Right atrium auricular region (tissue), 2 donors: ENCODE measurements at regions not wholly inside any gene's neighbourhood (a gene's known extent, or its start where the extent isn't known, plus 50 kb on each side); places are given as distances from the start of the nearest gene placed in this dataset.

Experiments used
- DNase-seq: peaks from one replicate; pipeline ENCODE4 v3.0.0-alpha.2; 2019; ENCODE audit warnings: low spot score
- H3K27ac ChIP-seq, 2 donors: fragments of 200-600 bp; sonication (generic); 1 replicate in 1 of 2; 2 replicates in 1 of 2; pipeline ENCODE4 v1.5.1; 2016 to 2019
- H3K27me3 ChIP-seq, 2 donors: fragments of 200-600 bp; sonication (generic); one replicate each; pipeline versions ENCODE4 v1.5.1 to v1.6.0; 2017 to 2019
- H3K36me3 ChIP-seq: fragments of 200-600 bp; sonication (generic); one replicate; pipeline ENCODE4 v1.5.1; 2016
- H3K4me1 ChIP-seq, 2 donors: fragments of 200-600 bp; sonication (generic); one replicate each; pipeline versions ENCODE4 v1.5.1 to v1.6.0; 2017 to 2019
- H3K4me3 ChIP-seq, 2 donors: fragments of 200-600 bp; sonication (generic); 1 replicate in 1 of 2; 2 replicates in 1 of 2; pipeline ENCODE4 v1.5.1; 2017 to 2019; ENCODE audit warnings: mild to moderate bottlenecking in 1 of 2, moderate library complexity in 1 of 2
- H3K9me3 ChIP-seq, 2 donors: fragments of 200-600 bp; sonication (generic); one replicate each; pipeline ENCODE4 v1.5.1; 2019
- TF ChIP-seq, protein P1 (sequence below), 2 donors: fragments of 200-600 bp; sonication (generic); IDR thresholded peaks; one replicate each; pipeline ENCODE4 v1.5.1; 2019; ENCODE audit warnings: antibody characterized with exemption in 2 of 2

DNA sequence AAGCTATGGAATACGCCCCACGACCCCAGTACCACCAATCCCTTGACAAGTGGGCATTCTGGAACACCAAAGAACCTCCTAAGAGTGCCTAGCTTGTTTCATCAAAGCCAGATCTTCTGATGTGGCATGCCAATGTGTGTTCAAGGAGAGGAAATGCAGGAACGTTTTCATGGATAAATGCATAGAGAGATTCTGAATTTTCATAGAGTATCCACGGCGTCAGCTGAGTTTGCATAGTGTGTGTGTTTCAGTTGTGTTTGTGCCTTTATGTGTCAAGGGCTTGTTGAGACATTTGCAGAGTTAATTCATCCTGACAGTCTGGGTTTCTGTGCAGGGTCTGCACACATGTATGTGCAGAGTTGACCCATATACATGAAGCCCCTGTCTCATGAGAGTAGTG is 172.7 kb upstream of the LRFN2 start:
- Histone ChIP-seq H3K27me3 (no peaks in the 10 kb centered on the region), H3K27ac (no peak overlapping the region), H3K4me3 (no peak overlapping the region), H3K36me3 (no peaks in the 10 kb centered on the region), H3K4me1 (no peaks in the 10 kb centered on the region), H3K9me3 (no peaks in the 10 kb centered on the region)
- no peak for DNase-seq
- TF ChIP-seq, protein P1, sequence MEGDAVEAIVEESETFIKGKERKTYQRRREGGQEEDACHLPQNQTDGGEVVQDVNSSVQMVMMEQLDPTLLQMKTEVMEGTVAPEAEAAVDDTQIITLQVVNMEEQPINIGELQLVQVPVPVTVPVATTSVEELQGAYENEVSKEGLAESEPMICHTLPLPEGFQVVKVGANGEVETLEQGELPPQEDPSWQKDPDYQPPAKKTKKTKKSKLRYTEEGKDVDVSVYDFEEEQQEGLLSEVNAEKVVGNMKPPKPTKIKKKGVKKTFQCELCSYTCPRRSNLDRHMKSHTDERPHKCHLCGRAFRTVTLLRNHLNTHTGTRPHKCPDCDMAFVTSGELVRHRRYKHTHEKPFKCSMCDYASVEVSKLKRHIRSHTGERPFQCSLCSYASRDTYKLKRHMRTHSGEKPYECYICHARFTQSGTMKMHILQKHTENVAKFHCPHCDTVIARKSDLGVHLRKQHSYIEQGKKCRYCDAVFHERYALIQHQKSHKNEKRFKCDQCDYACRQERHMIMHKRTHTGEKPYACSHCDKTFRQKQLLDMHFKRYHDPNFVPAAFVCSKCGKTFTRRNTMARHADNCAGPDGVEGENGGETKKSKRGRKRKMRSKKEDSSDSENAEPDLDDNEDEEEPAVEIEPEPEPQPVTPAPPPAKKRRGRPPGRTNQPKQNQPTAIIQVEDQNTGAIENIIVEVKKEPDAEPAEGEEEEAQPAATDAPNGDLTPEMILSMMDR (IDR thresholded peaks at IDR 0.05), result no peak

DNA sequence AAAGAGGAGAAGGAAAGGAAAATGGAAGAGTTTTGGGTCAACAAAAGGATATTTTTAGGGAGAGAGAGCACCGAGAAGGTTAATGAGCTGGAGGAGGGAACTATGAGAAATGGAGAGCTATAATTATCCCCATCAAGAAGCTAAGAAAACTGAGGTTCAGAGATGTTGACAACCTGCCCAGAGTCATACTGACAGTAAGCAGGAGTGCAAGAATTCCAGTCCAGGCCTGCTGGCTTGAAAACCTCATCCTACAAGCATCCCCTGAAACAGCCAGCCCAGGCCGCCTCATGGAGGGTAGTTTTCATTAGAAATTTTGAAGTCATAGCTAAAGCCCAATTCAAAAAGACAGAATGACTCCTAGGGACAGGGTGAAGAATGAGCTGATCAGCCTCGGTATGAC is 172.1 kb upstream of the LRFN2 start:
- Histone ChIP-seq H3K4me1 (no peaks in the 10 kb centered on the region), H3K36me3 (no peaks in the 10 kb centered on the region), H3K27me3 (no peaks in the 10 kb centered on the region), H3K9me3 (no peaks in the 10 kb centered on the region), H3K4me3 (no peak overlapping the region), H3K27ac (no peak overlapping the region)
- TF ChIP-seq, protein P1 (IDR thresholded peaks at IDR 0.05), result no peak
- no peak for DNase-seq

DNA sequence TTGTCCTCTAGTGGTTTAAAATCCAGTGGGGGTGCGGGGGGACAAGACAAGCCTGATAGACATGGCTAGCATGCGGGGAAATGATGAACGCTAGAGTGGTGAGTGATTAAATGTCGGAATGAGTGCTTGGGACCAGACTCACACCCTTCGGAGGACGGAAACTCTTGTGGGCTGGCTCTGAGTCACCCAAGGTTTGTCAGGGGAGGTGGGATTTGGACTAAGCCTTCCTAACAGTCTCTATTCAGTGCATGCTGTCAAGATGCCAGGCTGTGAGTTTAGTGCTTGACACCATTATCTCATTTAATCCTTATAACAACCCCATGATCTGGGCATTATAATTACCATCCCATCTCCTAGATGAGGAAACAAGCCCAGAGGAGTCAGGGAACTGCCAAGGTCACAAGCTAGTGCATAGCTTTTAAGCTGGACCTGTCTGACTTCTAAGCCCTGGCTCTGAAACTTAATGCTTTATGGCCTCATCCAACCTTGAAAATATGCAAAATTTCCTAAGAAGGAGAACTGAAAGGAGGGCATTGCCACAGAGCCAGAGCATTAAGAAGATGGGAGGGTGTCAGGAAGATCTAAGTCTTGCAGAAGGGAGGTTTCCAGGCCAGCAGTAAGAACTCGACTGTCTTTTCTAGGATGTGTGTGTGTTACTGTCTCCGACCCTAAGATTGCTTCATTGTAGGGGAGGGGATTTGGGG is 168.7 kb upstream of the LRFN2 start:
- Histone ChIP-seq H3K4me1 (no peaks in the 10 kb centered on the region), H3K36me3 (no peaks in the 10 kb centered on the region), H3K27ac (no peak overlapping the region), H3K9me3 (no peaks in the 10 kb centered on the region), H3K4me3 (no peak overlapping the region), H3K27me3 (no peaks in the 10 kb centered on the region)
- no peak for DNase-seq
- TF ChIP-seq, protein P1 (IDR thresholded peaks at IDR 0.05), result no peak

DNA sequence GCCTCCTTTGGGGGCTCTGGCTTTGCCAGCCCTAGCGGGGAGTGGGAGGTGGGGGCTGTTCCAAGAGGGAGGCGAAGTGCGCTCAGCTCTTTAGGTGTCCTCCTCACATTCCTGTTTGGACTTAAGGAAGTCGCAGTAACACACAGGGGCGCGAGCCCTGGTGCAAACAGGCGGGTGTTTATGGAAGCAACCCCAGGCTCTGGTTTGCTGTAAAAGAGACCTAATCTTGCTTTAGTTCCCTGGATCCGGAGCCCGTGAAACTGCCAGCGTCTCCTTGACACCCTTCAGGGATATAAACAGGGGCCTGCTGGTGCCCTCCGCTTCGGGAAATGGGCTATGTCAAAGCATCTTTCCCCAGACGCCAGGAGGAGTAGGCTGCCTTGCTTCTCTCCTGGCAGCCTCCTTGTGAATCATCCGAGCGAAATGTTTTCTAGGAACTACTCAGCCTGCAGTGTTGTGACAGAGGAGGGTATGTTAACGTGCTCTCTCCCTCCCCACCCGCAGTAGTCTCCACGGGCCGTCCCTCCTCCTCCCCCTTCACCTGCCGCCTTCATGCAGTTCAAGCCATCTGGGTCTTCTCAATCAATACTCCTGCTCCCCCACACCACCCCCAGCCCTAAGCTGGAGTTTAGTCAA is 168.0 kb upstream of the LRFN2 start:
- H3K36me3 ChIP-seq, result no peaks in the 10 kb centered on the region
- DNase-seq, result no peak
- no peaks in the 10 kb centered on the region for H3K27me3 ChIP-seq
- H3K4me3 ChIP-seq, result no peak overlapping the region
- TF ChIP-seq, protein P1 (IDR thresholded peaks at IDR 0.05), result no peak
- no peak overlapping the region for H3K27ac ChIP-seq
- H3K9me3 ChIP-seq, result no peaks in the 10 kb centered on the region
- no peaks in the 10 kb centered on the region for H3K4me1 ChIP-seq

DNA sequence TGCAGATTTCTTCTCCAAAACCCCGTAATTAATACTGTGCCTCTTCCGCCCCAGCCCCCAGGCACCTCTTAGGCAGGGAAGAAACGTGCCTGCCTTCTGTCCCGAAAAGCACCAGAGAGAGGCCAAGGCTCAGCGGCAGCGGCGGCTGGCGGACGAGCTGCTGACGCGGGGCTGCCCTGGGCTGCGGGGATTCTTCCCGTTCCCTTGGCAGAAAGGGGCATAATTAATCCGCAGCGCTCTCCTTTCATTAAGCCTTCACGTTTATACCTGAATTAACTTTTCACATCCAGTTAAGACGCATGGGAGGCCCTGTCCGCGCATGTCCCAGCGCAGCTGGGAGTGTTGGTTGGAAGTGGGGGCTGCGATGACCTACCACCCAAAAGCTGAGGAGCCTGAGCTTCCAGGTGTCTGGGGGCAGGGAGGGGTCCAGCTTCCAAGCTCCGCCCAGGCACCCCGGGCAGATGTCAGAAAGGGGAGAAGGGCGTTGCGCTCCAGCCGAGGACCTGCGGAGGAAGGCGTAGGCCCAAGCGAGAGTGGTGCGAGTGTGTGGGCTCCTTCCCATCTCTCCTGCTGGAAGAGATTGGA is 167.4 kb upstream of the LRFN2 start:
- no peaks in the 10 kb centered on the region for H3K27me3 ChIP-seq

More for the DNA sequence above, 167.4 kb upstream of the LRFN2 start:
- H3K27ac ChIP-seq, result no peak overlapping the region
- no peaks in the 10 kb centered on the region for H3K9me3 ChIP-seq
- H3K4me1 ChIP-seq, result no peaks in the 10 kb centered on the region
- H3K4me3 ChIP-seq, result no peak overlapping the region
- DNase-seq, result no peak
- TF ChIP-seq, protein P1 (IDR thresholded peaks at IDR 0.05), result no peak
- H3K36me3 ChIP-seq, result no peaks in the 10 kb centered on the region
